ENCODE measurements at regions not wholly inside any gene's neighbourhood (a gene's known extent, or its start where the extent isn't known, plus 50 kb on each side); places are given as distances from the start of the nearest gene placed in this dataset.

- TF ChIP-seq POLR2AphosphoS5 (IDR thresholded peaks at IDR 0.05) (no peak), CTCF (IDR thresholded peaks at IDR 0.05) (no peak), POLR2A (IDR thresholded peaks at IDR 0.05) (no peak), EP300 (IDR thresholded peaks at IDR 0.05) (no peak)
These were observed 320.0 kb downstream of the CHRM3 start for GRCh38 chr1:239706245-239706892.
